ENCODE measurements at regions not wholly inside any gene's neighbourhood (a gene's known extent, or its start where the extent isn't known, plus 50 kb on each side); places are given as distances from the start of the nearest gene placed in this dataset.

GRCh38 chr10:89870936-89871335, 169.5 kb downstream of the KIF20B start:
- TF ChIP-seq POLR2AphosphoS5 (IDR thresholded peaks at IDR 0.05), result no peak
- TF ChIP-seq EP300 (IDR thresholded peaks at IDR 0.05), result no peak
- TF ChIP-seq CTCF (IDR thresholded peaks at IDR 0.05), result no peak
- no peak overlapping the region for H3K4me3 ChIP-seq
- no peak for DNase-seq
- H3K4me1 ChIP-seq, result no peaks in the 10 kb centered on the region
- H3K27ac ChIP-seq, result no peak overlapping the region
- 79 to 86% methylated on average over 2 of the region's 2 CpGs for WGBS, 2 donors
- H3K27me3 ChIP-seq, result no peaks in the 10 kb centered on the region
- H3K9me3 ChIP-seq, result no peaks in the 10 kb centered on the region
- no peaks in the 10 kb centered on the region for H3K36me3 ChIP-seq
- intact Hi-C loops (cut with DNase I), result no loop called here

DNA sequence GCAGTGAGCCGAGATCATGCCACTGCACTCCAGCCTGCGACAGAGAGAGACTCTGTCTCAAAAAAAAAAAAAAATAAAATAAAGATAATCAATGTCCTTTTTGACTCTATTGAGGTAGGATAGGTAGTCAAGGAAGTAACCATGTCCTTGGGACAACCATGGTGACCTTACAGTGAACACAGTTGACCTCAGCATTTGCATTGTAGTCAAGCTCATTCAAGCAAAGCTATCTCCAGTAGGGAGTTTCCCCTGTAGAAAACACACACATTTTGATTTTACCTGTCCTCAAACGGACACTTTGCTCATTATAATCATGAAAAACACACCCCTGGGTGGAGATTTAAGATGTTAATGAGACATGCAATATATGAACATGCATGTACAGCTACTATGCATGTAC, 171.7 kb downstream of the KIF20B start:
- WGBS, 2 donors, result 71 to 82% methylated on average over 3 of the region's 3 CpGs
- no peaks in the 10 kb centered on the region for H3K4me1 ChIP-seq
- H3K36me3 ChIP-seq, result no peaks in the 10 kb centered on the region
- intact Hi-C loops (cut with DNase I), result no loop called here
- no peak for DNase-seq
- no peaks in the 10 kb centered on the region for H3K27me3 ChIP-seq
- no peaks in the 10 kb centered on the region for H3K9me3 ChIP-seq
- no peak overlapping the region for H3K27ac ChIP-seq
- no peak overlapping the region for H3K4me3 ChIP-seq
- no peak for TF ChIP-seq CTCF (IDR thresholded peaks at IDR 0.05)
- no peak for TF ChIP-seq POLR2A (IDR thresholded peaks at IDR 0.05)
- no peak for TF ChIP-seq EP300 (IDR thresholded peaks at IDR 0.05)
- TF ChIP-seq POLR2AphosphoS5 (IDR thresholded peaks at IDR 0.05), result no peak

DNA sequence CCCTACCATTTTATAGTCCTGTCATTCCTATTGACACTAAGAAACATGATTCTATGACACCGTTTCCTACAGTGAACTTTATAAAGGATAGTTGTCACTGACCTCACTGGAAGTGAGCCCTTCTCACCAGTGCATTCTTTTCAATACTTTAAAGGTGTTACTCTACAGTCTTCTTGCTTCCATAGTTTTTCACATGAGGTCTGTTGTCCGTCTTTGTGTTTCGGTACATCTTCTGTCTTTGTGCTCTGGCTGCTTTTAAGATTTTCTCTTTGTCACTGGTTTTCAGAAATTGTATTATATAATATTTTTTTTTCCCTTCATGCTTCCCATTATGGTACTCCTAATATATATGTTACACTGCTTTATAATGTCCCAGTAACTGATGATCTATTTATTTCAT, 174.2 kb downstream of the KIF20B start:
- no peaks in the 10 kb centered on the region for H3K27me3 ChIP-seq
- H3K36me3 ChIP-seq, result no peaks in the 10 kb centered on the region
- no peak for TF ChIP-seq CTCF (IDR thresholded peaks at IDR 0.05)
- TF ChIP-seq POLR2A (IDR thresholded peaks at IDR 0.05), result no peak
- no peak for TF ChIP-seq POLR2AphosphoS5 (IDR thresholded peaks at IDR 0.05)
- no peak for TF ChIP-seq EP300 (IDR thresholded peaks at IDR 0.05)
- H3K4me1 ChIP-seq, result no peaks in the 10 kb centered on the region
- H3K27ac ChIP-seq, result no peak overlapping the region
- intact Hi-C loops (cut with DNase I), result no loop called here
- 85 to 92% methylated on average over 3 of the region's 3 CpGs for WGBS, 2 donors
- no peak for DNase-seq
- no peaks in the 10 kb centered on the region for H3K9me3 ChIP-seq
- no peak overlapping the region for H3K4me3 ChIP-seq

DNA sequence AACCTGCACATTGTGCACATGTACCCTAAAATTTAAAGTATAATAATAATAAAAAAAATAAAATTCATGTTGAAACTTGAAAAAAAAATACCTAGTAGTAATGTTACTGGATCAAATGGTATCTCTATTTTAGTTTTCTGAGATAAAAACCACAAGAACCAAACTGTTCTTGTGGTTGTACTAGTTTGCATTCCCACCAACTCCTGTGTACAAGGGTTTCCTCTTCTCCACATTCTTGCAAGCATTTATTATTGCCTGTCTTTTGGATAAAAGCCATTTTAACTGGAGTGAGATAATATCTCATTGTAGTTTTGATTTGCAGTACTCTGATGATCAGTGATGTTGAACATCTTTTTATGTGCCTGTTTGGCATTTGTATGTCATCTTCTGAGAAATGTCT, 177.7 kb downstream of the KIF20B start:
- Histone ChIP-seq H3K4me1 (no peaks in the 10 kb centered on the region), H3K36me3 (no peaks in the 10 kb centered on the region), H3K4me3 (no peak overlapping the region), H3K9me3 (no peaks in the 10 kb centered on the region), H3K27ac (no peak overlapping the region), H3K27me3 (no peaks in the 10 kb centered on the region)
- intact Hi-C loops (cut with DNase I), result no loop called here
- TF ChIP-seq POLR2AphosphoS5 (IDR thresholded peaks at IDR 0.05), result no peak
- no peak for TF ChIP-seq POLR2A (IDR thresholded peaks at IDR 0.05)
- TF ChIP-seq EP300 (IDR thresholded peaks at IDR 0.05), result no peak
- TF ChIP-seq CTCF (IDR thresholded peaks at IDR 0.05), result no peak
- DNase-seq, result no peak

DNA sequence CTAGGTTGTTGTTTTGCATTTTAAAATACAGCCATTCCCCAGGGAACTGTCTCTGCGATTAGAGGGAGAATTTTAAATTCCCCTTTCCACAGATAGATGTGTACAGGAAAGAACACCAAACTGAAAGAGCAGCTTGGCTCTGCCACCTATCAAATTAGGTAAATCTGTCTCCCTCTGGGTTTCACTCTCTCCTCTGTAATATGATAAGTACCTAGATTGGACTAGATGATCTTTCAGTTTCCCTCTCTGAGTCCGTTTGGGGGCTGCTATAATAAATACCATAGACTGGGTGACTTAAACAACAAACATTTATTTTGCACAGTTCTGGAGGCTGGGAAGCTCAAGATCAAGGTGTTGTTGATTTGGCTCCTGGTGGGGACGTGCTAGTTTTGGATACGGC, 186.0 kb downstream of the KIF20B start:
- H3K36me3 ChIP-seq, result no peaks in the 10 kb centered on the region
- H3K4me3 ChIP-seq, result no peak overlapping the region
- 58 to 61% methylated on average over 4 of the region's 4 CpGs for WGBS, 2 donors
- intact Hi-C loops (cut with DNase I), result no loop called here
- TF ChIP-seq CTCF (IDR thresholded peaks at IDR 0.05), result no peak
- TF ChIP-seq POLR2A (IDR thresholded peaks at IDR 0.05), result no peak
- TF ChIP-seq EP300 (IDR thresholded peaks at IDR 0.05), result no peak
- TF ChIP-seq POLR2AphosphoS5 (IDR thresholded peaks at IDR 0.05), result no peak
- no peaks in the 10 kb centered on the region for H3K27me3 ChIP-seq
- H3K4me1 ChIP-seq, result peaks cover 0 to 6% (median 0%) of the 10 kb centered on the region in 4 donors
- DNase-seq, result no peak
- peak overlapping the region in 1 of 4 donors; percentile 40 for H3K27ac ChIP-seq
- no peaks in the 10 kb centered on the region for H3K9me3 ChIP-seq

All from sigmoid colon (tissue), 6 donors.